Keratinocyte (primary cell): ENCODE measurements at regions not wholly inside any gene's neighbourhood (a gene's known extent, or its start where the extent isn't known, plus 50 kb on each side); places are given as distances from the start of the nearest gene placed in this dataset.

Experiments used
- DNase-seq: peaks from one replicate; pipeline ENCODE4 v3.0.0-alpha.2; 2011; ENCODE audit warnings: low read depth, missing footprints, low spot score
- FAIRE-seq: peaks from 2 replicates; lab custom pipeline; 2011; peaks lifted over from hg19 to GRCh38; lab: Jason Lieb, UNC
- H2AFZ ChIP-seq: 2 replicates; pipeline ENCODE4 v1.6.0; 2012; ENCODE audit warnings: low read length, control low read depth, inconsistent platforms; ENCODE audit not compliant: control insufficient read depth
- H3K27ac ChIP-seq: 2 replicates; pipeline ENCODE4 v1.5.1; 2011; ENCODE audit warnings: low read length; ENCODE audit not compliant: control insufficient read depth, insufficient read depth
- H3K27me3 ChIP-seq: 3 replicates; pipeline ENCODE4 v1.6.0; 2011; ENCODE audit warnings: low read length; ENCODE audit not compliant: control insufficient read depth, insufficient read depth; ENCODE audit errors: extremely low read depth
- H3K36me3 ChIP-seq, 2 experiments: 2 replicates in 1 of 2; 3 replicates in 1 of 2; pipeline ENCODE4 v1.5.1; 2011; ENCODE audit warnings: low read length in 2 of 2, mild to moderate bottlenecking in 1 of 2; ENCODE audit not compliant: control insufficient read depth in 2 of 2, insufficient read depth in 2 of 2; ENCODE audit errors: extremely low read depth in 1 of 2
- H3K4me1 ChIP-seq: 3 replicates; pipeline ENCODE4 v1.5.1; 2011; ENCODE audit warnings: low read length; ENCODE audit not compliant: control insufficient read depth, insufficient read depth; ENCODE audit errors: extremely low read depth
- H3K4me2 ChIP-seq: 3 replicates; pipeline ENCODE4 v1.6.0; 2011; ENCODE audit warnings: low read depth, low read length; ENCODE audit not compliant: control insufficient read depth, insufficient read depth; ENCODE audit errors: extremely low read depth
- H3K4me3 ChIP-seq, 3 experiments: fragments of 200-600 bp in 1 of 3; sonication (generic) in 1 of 3; 2 replicates in 2 of 3; 3 replicates in 1 of 3; pipeline ENCODE4 v1.5.1; 2011 to 2016; ENCODE audit warnings: low read length in 3 of 3, mild to moderate bottlenecking in 3 of 3, control low read depth in 2 of 3, inconsistent platforms in 1 of 3, low read depth in 1 of 3, mixed read lengths in 1 of 3, mixed run types in 1 of 3, moderate library complexity in 1 of 3; ENCODE audit not compliant: control insufficient read depth in 2 of 3, insufficient read depth in 2 of 3; ENCODE audit errors: extremely low read depth in 1 of 3
- H3K79me2 ChIP-seq: 2 replicates; pipeline ENCODE4 v1.6.0; 2012; ENCODE audit warnings: low read length; ENCODE audit not compliant: control insufficient read depth, insufficient read depth
- H3K9ac ChIP-seq: 3 replicates; pipeline ENCODE4 v1.6.0; 2011; ENCODE audit warnings: low read length; ENCODE audit not compliant: control insufficient read depth, insufficient read depth; ENCODE audit errors: extremely low read depth
- H3K9me1 ChIP-seq: 3 replicates; pipeline ENCODE4 v1.6.0; 2011; ENCODE audit warnings: low read length; ENCODE audit not compliant: control insufficient read depth, insufficient read depth; ENCODE audit errors: extremely low read depth
- H3K9me3 ChIP-seq: 2 replicates; pipeline ENCODE4 v1.5.1; 2012; ENCODE audit warnings: low read depth, low read length; ENCODE audit not compliant: control insufficient read depth
- H4K20me1 ChIP-seq: 3 replicates; pipeline ENCODE4 v1.6.0; 2011; ENCODE audit warnings: low read length; ENCODE audit not compliant: control insufficient read depth, insufficient read depth; ENCODE audit errors: extremely low read depth
- CTCF ChIP-seq, 3 experiments: IDR thresholded peaks in 1 of 3; conservative IDR thresholded peaks in 1 of 3; optimal IDR thresholded peaks in 1 of 3; 2 replicates in 2 of 3; 3 replicates in 1 of 3; pipeline versions ENCODE3 to v1.5.1; 2011; ENCODE audit warnings: low read length in 3 of 3, mild to moderate bottlenecking in 3 of 3, moderate library complexity in 2 of 3, control low read depth in 1 of 3, inconsistent platforms in 1 of 3; ENCODE audit not compliant: insufficient read depth in 2 of 3; ENCODE audit errors: extremely low read depth in 1 of 3
- EZH2 ChIP-seq: IDR thresholded peaks from one replicate; pipeline ENCODE4 v1.6.1; 2012; ENCODE audit warnings: inconsistent platforms, mild to moderate bottlenecking, low read length, moderate library complexity
- dilution Hi-C: fragments of 300-500 bp; cut with MboI; formaldehyde crosslinking; loops from one replicate; pipeline ENCODE4 v1.7.0; 2020; ENCODE audit warnings: low sequenced_read_pairs; ENCODE audit not compliant: extremely low pct_ligation_motif_present

- H3K27me3 ChIP-seq: no peaks in the 10 kb centered on the region
- H3K27ac ChIP-seq: no peak overlapping the region
- no peaks in the 10 kb centered on the region for H3K79me2 ChIP-seq
- H3K9ac ChIP-seq: no peak overlapping the region
- H2AFZ ChIP-seq: no peak overlapping the region
- no peaks in the 10 kb centered on the region for H3K9me3 ChIP-seq
- no peaks in the 10 kb centered on the region for H3K36me3 ChIP-seq
- H4K20me1 ChIP-seq: no peaks in the 10 kb centered on the region
- no peak overlapping the region for H3K4me3 ChIP-seq
- H3K9me1 ChIP-seq: no peaks in the 10 kb centered on the region
- no peak for DNase-seq
- TF ChIP-seq CTCF (optimal IDR thresholded peaks at IDR 0.05 in 1 of 3, IDR thresholded peaks at IDR 0.05 in 1 of 3, conservative IDR thresholded peaks at IDR 0.05 in 1 of 3; ENCODE audit: extremely low read depth in 1 of 3, insufficient read depth in 2 of 3, low read length in 3 of 3): no peak
- TF ChIP-seq EZH2: no peak
- FAIRE-seq: no peak
- dilution Hi-C loops: no loop called here
- H3K4me2 ChIP-seq: no peak overlapping the region
- no peaks in the 10 kb centered on the region for H3K4me1 ChIP-seq
Observed at GRCh38 chr7:36088966-36089365, 64.1 kb upstream of the EEPD1 start.

GRCh38 chr7:36090976-36091873 lies 61.8 kb upstream of the EEPD1 start:
- no peaks in the 10 kb centered on the region for H4K20me1 ChIP-seq
- H3K27ac ChIP-seq: no peak overlapping the region
- H3K4me3 ChIP-seq: no peak overlapping the region
- DNase-seq (no peak), FAIRE-seq (no peak)
- no peaks in the 10 kb centered on the region for H3K27me3 ChIP-seq
- H3K9me1 ChIP-seq: no peaks in the 10 kb centered on the region
- no peak overlapping the region for H2AFZ ChIP-seq
- H3K79me2 ChIP-seq: no peaks in the 10 kb centered on the region
- dilution Hi-C loops: no loop called here
- H3K9me3 ChIP-seq: no peaks in the 10 kb centered on the region
- no peaks in the 10 kb centered on the region for H3K36me3 ChIP-seq
- H3K4me1 ChIP-seq: no peaks in the 10 kb centered on the region
- no peak for TF ChIP-seq CTCF (optimal IDR thresholded peaks at IDR 0.05 in 1 of 3, IDR thresholded peaks at IDR 0.05 in 1 of 3, conservative IDR thresholded peaks at IDR 0.05 in 1 of 3; ENCODE audit: extremely low read depth in 1 of 3, insufficient read depth in 2 of 3, low read length in 3 of 3)
- no peak for TF ChIP-seq EZH2
- no peak overlapping the region for H3K4me2 ChIP-seq
- H3K9ac ChIP-seq: no peak overlapping the region
